VCaP (cell line): ENCODE measurements at regions not wholly inside any gene's neighbourhood (a gene's known extent, or its start where the extent isn't known, plus 50 kb on each side); places are given as distances from the start of the nearest gene placed in this dataset.
"Not testable (repeated sequence)": the region's sequence is repeated elsewhere in the genome, so short reads cannot be mapped to it uniquely, and the experiment has no call there.

Source experiments
- H3K27ac ChIP-seq: fragments of 450-650 bp; 2 replicates; pipeline ENCODE4 v1.5.1; 2017
- TF ChIP-seq, protein P1 (sequence below): fragments of 450-650 bp; conservative IDR thresholded peaks from 2 replicates; pipeline ENCODE4 v1.5.1; 2017; ENCODE audit warnings: mild to moderate bottlenecking, moderate library complexity

DNA sequence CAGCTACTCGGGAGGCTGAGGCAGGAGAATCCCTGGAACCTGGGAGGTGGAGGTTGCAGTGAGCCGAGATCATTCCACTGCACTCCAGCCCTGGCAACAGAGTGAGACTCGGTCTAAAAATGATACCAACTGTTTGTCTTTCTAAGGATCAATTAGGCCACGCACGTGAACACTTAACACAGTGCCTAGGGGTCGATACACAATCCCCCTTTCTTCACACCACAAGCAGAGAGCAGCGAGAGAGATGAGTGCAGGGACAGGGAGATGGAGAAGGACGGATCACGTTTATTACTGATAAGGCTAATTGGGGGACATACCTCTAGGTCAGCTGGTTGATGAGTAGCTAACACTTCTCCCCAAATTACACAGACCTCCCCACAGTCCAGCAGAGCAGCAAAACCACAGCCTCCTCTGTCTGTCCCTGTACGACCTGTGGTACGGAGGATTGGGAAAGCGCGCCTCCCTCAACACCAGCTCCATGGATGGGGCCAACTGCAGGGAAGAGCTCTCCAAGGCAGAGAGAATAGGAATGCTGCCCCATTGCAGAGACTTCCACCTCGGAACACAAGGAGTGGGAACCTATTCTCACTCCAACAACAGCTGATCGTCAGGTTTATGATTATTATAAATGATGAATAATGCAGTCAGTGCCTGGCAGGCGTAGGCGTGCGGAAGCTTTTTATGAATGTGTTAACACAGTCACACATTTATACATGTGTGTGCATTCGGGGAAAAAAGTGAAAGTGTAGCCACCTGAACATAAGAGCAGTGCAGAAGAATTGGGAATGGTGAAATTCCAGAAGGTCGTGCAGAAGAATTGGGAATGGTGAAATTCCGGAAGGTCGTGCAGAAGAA lies 155.1 kb downstream of the C16orf95 start:
- TF ChIP-seq, protein P1, sequence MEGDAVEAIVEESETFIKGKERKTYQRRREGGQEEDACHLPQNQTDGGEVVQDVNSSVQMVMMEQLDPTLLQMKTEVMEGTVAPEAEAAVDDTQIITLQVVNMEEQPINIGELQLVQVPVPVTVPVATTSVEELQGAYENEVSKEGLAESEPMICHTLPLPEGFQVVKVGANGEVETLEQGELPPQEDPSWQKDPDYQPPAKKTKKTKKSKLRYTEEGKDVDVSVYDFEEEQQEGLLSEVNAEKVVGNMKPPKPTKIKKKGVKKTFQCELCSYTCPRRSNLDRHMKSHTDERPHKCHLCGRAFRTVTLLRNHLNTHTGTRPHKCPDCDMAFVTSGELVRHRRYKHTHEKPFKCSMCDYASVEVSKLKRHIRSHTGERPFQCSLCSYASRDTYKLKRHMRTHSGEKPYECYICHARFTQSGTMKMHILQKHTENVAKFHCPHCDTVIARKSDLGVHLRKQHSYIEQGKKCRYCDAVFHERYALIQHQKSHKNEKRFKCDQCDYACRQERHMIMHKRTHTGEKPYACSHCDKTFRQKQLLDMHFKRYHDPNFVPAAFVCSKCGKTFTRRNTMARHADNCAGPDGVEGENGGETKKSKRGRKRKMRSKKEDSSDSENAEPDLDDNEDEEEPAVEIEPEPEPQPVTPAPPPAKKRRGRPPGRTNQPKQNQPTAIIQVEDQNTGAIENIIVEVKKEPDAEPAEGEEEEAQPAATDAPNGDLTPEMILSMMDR, result no peak
- H3K27ac ChIP-seq, result no peak overlapping the region

DNA sequence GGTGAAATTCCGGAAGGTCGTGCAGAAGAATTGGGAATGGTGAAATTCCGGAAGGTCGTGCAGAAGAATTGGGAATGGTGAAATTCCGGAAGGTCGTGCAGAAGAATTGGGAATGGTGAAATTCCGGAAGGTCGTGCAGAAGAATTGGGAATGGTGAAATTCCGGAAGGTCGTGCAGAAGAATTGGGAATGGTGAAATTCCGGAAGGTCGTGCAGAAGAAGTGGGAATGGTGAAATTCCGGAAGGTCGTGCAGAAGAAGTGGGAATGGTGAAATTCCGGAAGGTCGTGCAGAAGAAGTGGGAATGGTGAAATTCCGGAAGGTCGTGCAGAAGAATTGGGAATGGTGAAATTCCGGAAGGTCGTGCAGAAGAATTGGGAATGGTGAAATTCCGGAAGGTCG lies 154.4 kb downstream of the C16orf95 start:
- H3K27ac ChIP-seq, result not testable (repeated sequence)

- H3K27ac ChIP-seq, result no peak overlapping the region
- TF ChIP-seq, protein P1, result no peak
Measured at GRCh38 chr16:87163637-87164036, 153.6 kb downstream of the C16orf95 start.

DNA sequence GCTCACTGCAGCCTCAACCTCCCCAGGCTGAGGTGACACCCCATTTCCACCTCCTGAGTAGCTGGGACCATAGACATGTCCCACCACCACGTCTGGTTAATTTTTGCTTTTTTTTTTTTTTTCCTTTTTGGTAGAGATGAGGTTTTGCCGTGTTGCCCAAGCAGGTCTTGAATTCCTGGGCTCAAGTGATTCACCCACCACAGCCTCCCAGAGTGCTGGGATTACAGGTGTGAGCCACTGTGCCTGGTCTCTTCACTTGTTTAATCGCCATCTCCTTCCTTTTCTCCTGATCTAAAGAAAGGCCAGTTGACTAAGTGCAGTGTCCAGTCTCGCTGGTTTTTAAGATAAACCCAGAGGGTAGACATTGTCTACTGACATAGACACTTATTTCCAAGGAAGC lies 152.0 kb downstream of the C16orf95 start:
- TF ChIP-seq, protein P1, result no peak
- H3K27ac ChIP-seq, result no peak overlapping the region

DNA sequence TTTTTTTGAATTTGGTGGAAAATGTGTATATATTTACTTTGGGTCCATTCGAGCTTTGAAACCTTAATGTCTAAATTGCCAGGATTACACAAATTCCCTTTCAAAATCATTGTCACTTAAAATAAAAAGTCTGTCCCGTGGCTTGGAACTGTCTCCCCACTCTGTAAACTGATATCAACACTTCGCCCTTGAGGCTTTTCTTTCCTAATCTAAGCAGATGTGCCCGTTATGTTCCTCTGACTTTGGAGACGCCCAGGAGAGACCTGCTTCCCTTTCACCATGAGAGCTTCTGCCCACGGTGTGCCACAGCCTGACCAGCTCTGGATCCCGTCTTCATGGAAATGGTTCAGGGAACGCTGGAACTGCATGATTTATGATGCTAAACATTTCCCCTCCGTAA lies 151.3 kb downstream of the C16orf95 start:
- no peak overlapping the region for H3K27ac ChIP-seq
- TF ChIP-seq, protein P1, result no peak

DNA sequence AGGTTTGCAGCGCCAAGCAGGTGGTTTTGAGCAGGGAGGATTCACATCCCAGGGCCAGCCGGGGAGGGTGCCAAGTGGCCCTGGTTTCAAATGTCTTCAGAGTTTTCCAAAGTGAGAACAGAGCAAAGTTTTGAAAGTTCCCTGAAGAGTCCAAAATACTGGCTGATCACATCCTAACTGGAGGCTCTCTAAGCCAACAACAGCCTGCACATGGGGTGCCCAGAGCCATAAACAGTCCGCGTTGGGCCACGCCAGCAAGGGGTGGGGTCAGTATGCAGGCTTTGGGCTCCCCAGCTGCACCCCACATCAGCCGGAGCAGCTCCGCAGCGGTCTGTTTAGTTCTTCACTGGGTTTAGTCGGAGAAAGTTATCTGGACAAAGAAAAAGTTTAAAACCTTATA lies 150.9 kb downstream of the C16orf95 start:
- no peak overlapping the region for H3K27ac ChIP-seq
- TF ChIP-seq, protein P1, result no peak

DNA sequence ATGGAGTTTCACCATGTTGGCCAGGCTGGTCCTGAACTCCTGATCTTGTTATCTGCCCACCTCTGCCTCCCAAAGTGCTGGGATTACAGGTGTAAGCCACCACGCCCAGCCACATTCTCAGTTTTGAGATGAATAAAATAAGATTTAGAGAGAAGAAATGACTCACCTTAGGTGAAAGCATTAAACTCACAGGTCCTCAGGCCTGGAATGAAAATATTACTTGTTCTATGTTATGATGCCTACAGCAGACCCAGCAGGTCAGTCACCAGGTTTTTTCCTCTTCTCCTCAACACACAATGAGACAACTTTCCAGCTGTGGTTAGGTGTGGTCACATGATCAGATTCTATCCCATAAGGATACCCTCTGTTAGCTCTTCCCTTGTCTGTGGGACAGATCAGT lies 150.3 kb downstream of the C16orf95 start:
- H3K27ac ChIP-seq, result no peak overlapping the region
- TF ChIP-seq, protein P1, result no peak

DNA sequence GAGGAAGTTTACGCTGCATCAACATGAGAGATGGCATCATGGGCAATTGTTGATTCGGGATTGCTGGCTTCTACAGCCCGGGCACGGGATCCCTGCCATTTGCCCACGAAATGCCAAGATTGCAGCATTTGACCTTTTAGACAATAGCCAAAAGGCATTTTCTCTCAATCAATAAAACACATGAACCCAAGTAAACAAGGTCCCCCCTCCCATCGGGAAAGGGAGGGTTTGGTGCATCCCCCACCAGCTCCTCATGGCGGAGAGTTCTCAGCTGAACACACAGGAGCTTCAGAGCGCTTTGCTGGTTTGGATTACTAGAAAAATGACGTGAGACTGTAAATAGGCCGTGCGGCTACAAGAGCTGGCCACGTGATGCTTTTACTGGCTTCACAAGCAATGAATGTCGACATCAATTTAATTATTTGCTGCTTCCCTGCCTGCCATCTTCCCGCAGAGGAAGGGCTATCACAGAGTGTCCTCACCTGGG lies 147.6 kb downstream of the C16orf95 start:
- H3K27ac ChIP-seq, result no peak overlapping the region
- TF ChIP-seq, protein P1, result no peak
